ENCODE measurements at regions not wholly inside any gene's neighbourhood (a gene's known extent, or its start where the extent isn't known, plus 50 kb on each side); places are given as distances from the start of the nearest gene placed in this dataset.

DNA sequence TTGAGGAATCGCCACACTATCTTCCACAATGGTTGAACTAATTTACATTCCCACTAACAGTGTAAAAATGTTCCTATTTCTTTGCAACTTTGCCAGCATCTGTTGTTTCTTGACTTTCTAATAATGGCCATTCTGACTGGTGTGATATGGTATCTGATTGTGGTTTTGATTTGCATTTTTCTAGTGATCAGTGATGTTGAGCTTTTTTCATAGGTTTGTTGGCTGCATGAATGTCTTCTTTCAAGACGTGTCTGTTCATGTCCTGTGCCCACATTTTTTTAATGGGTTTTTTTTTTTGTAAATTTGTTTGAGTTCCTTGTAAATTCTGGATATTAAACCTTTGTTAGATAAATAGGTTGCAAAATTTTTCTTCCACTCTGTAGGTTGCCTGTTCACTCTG lies 615.9 kb downstream of the SEMA5A start:
- TF ChIP-seq CTCF (IDR thresholded peaks at IDR 0.05): no peak
- H3K4me1 ChIP-seq: no peaks in the 10 kb centered on the region
- no peaks in the 10 kb centered on the region for H3K27me3 ChIP-seq
- H3K36me3 ChIP-seq: no peaks in the 10 kb centered on the region
- 68 to 69% methylated on average over 2 of the region's 2 CpGs for WGBS, 2 donors
- intact Hi-C loops (cut with DNase I): no loop called here
- peaks cover 0 to 15% (median 0%) of the 10 kb centered on the region in 11 donors for H3K9me3 ChIP-seq
- no peak for DNase-seq
- no peak overlapping the region for H3K4me3 ChIP-seq
- no peak overlapping the region for H3K27ac ChIP-seq
- no peak for ATAC-seq

DNA sequence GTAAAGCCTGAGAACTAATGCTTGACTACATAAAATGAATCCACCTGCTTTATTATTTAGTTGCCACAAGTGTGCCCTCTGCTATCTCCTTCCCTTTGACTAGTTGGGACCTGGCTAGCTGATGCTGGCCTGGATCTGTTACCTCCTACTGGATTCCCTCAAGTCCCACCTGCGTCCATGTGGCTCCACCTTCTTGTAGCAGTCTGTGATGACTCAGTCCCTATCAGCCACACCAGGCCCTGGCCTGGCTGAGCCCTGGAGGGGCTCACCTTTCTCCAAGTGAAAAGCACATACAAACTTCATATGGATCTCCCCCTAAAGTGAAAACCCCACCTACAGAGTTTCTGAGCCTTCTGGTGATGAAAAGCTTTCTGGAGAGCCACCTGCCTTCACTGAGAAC lies 611.4 kb downstream of the SEMA5A start:
- Histone ChIP-seq H3K27me3 (no peaks in the 10 kb centered on the region), H3K27ac (no peak overlapping the region), H3K4me3 (no peak overlapping the region), H3K9me3 (peaks cover 0 to 29% (median 4%) of the 10 kb centered on the region in 11 donors), H3K4me1 (no peaks in the 10 kb centered on the region), H3K36me3 (no peaks in the 10 kb centered on the region)
- ATAC-seq: no peak
- intact Hi-C loops (cut with DNase I): no loop called here
- WGBS, 2 donors: 49 to 62% methylated on average over 1 of the region's 1 CpG
- no peak for DNase-seq
- TF ChIP-seq CTCF (IDR thresholded peaks at IDR 0.05): no peak

- intact Hi-C loops (cut with DNase I): no loop called here
Observed at GRCh38 chr5:8940934-8941333, 604.9 kb downstream of the SEMA5A start.

DNA sequence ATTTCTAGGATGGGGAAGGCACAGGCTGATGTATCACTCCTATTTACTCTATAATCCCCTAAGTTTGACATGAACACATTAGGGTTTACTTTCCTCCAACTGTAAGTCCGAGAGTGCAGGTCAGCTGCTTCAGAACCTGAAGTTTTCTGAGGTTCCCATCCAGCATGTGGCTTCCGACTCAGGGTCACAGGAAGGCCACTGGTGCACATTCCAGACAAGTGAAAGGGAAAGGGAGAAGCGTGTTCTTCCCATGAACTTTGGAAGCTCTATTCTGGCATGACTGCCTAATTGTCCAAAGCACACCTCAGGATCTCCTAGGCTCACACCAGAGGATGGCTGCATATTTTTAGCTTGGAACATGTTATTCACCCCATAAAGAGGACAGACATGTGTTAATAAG lies 602.6 kb downstream of the SEMA5A start:
- no peak for TF ChIP-seq CTCF (IDR thresholded peaks at IDR 0.05)
- intact Hi-C loops (cut with DNase I): no loop called here
- no peaks in the 10 kb centered on the region for H3K4me1 ChIP-seq
- no peaks in the 10 kb centered on the region for H3K36me3 ChIP-seq
- H3K27ac ChIP-seq: no peak overlapping the region
- H3K27me3 ChIP-seq: no peaks in the 10 kb centered on the region
- ATAC-seq (no peak), DNase-seq (no peak)
- no peak overlapping the region for H3K4me3 ChIP-seq
- 58 to 67% methylated on average over 3 of the region's 3 CpGs for WGBS, 2 donors
- H3K9me3 ChIP-seq: peaks cover 0 to 32% (median 10%) of the 10 kb centered on the region in 11 donors

More at GRCh38 chr5:8940934-8941333, 604.9 kb downstream of the SEMA5A start:
- Histone ChIP-seq H3K4me1 (no peaks in the 10 kb centered on the region), H3K9me3 (peaks cover 0 to 46% (median 11%) of the 10 kb centered on the region in 11 donors), H3K36me3 (no peaks in the 10 kb centered on the region), H3K27me3 (no peaks in the 10 kb centered on the region), H3K4me3 (no peak overlapping the region), H3K27ac (no peak overlapping the region)
- DNase-seq: no peak
- WGBS, 2 donors: 69 to 73% methylated on average over 1 of the region's 1 CpG
- ATAC-seq: no peak
- TF ChIP-seq CTCF (IDR thresholded peaks at IDR 0.05): no peak

All from heart right ventricle (tissue), 16 donors.